Fibroblast of skin of scalp (primary cell): ENCODE measurements at regions not wholly inside any gene's neighbourhood (a gene's known extent, or its start where the extent isn't known, plus 50 kb on each side); places are given as distances from the start of the nearest gene placed in this dataset.

Experiments
- DNase-seq: peaks from one replicate; pipeline ENCODE4 v3.0.0-alpha.2; 2013

GRCh38 chr13:31929031-31929770 is 102.4 kb upstream of the FRY start:
- no peak for DNase-seq

GRCh38 chr13:31930490-31930889 is 101.1 kb upstream of the FRY start:
- DNase-seq: no peak

GRCh38 chr13:31930901-31931522 is 100.6 kb upstream of the FRY start:
- DNase-seq: no peak

GRCh38 chr13:31937436-31937835 is 94.1 kb upstream of the FRY start:
- no peak for DNase-seq

- no peak for DNase-seq
Observed at GRCh38 chr13:31940076-31940475, 91.5 kb upstream of the FRY start.

GRCh38 chr13:31943591-31943990 is 88.0 kb upstream of the FRY start:
- no peak for DNase-seq

- DNase-seq: no peak
Observed at GRCh38 chr13:31944262-31945160, 87.1 kb upstream of the FRY start.

- DNase-seq: peak; percentile 64
Observed at GRCh38 chr13:31945202-31945961, 86.2 kb upstream of the FRY start.

GRCh38 chr13:31946091-31946770 is 85.3 kb upstream of the FRY start:
- DNase-seq: peak; percentile 71

- DNase-seq: no peak
Observed at GRCh38 chr13:31947105-31947504, 84.5 kb upstream of the FRY start.

- DNase-seq: no peak
Observed at GRCh38 chr13:31947506-31947905, 84.1 kb upstream of the FRY start.

GRCh38 chr13:31949486-31949885 is 82.1 kb upstream of the FRY start:
- DNase-seq: no peak

- DNase-seq: no peak
Observed at GRCh38 chr13:31950111-31950815, 81.3 kb upstream of the FRY start.

GRCh38 chr13:31951215-31951678 is 80.3 kb upstream of the FRY start:
- no peak for DNase-seq

GRCh38 chr13:31952641-31953380 is 78.8 kb upstream of the FRY start:
- no peak for DNase-seq

- DNase-seq: no peak
Observed at GRCh38 chr13:31955101-31955500, 76.5 kb upstream of the FRY start.

GRCh38 chr13:31955741-31956140 is 75.8 kb upstream of the FRY start:
- no peak for DNase-seq

GRCh38 chr13:31956980-31957644 is 74.5 kb upstream of the FRY start:
- DNase-seq: peak; percentile 50

GRCh38 chr13:31957772-31958171 is 73.8 kb upstream of the FRY start:
- DNase-seq: no peak
